Psoas muscle (tissue), 7 donors: ENCODE measurements at regions not wholly inside any gene's neighbourhood (a gene's known extent, or its start where the extent isn't known, plus 50 kb on each side); places are given as distances from the start of the nearest gene placed in this dataset.

ENCODE experiments used
- ATAC-seq, 4 donors: fragments of 200-7000 bp; cut with Tn5 transposase; one replicate each; pipeline ENCODE4 v1.9.1; 2020; ENCODE audit warnings: moderate library complexity in 3 of 4, mild to moderate bottlenecking in 2 of 4
- DNase-seq, 2 donors: peaks; one replicate each; pipeline ENCODE4 v3.0.0-alpha.2; 2020
- H3K27ac ChIP-seq: fragments of 200-600 bp; one replicate; pipeline ENCODE4 v1.8.0; 2022
- H3K27me3 ChIP-seq, 3 donors: fragments of 200-600 bp in 1 of 3; one replicate each; pipeline versions ENCODE4 v1.6.1 to v1.8.0; 2013 to 2022; ENCODE audit warnings: low read length in 2 of 3, mild to moderate bottlenecking in 2 of 3, moderate library complexity in 1 of 3; ENCODE audit not compliant: insufficient read depth in 3 of 3
- H3K36me3 ChIP-seq, 2 donors: fragments of 200-600 bp in 1 of 2; one replicate each; pipeline versions ENCODE4 v1.6.1 to v1.8.0; 2013 to 2022; ENCODE audit warnings: low read depth in 1 of 2, mild to moderate bottlenecking in 1 of 2, moderate library complexity in 1 of 2; ENCODE audit not compliant: insufficient read depth in 1 of 2
- H3K4me1 ChIP-seq: fragments of 200-600 bp; one replicate; pipeline ENCODE4 v1.8.0; 2022
- H3K4me3 ChIP-seq: fragments of 200-600 bp; one replicate; pipeline ENCODE4 v1.8.0; 2022; ENCODE audit warnings: mild to moderate bottlenecking
- H3K9me3 ChIP-seq: fragments of 200-600 bp; one replicate; pipeline ENCODE4 v1.8.0; 2022
- WGBS, 3 donors: extraction: QIAGEN DNeasy Blood & Tissue Kit; methylation state at CpG; one replicate each; pipeline versions ENCODE4 v1.1.6 to v1.1.7; 2013; 5-methylcytosine and 5-hydroxymethylcytosine counted together
- intact Hi-C, 2 donors: fragments of 100-400 bp; cut with DNase I; formaldehyde crosslinking; loops; one replicate each; pipeline versions ENCODE4 v1.11.0 to v1.14.2; 2022
- TF ChIP-seq, protein P1 (sequence below): fragments of 200-600 bp; IDR thresholded peaks from one replicate; pipeline ENCODE4 v1.8.0; 2022; ENCODE audit warnings: antibody characterized with exemption
- donor health status: healthy with polysubstance abuse.
- donor health status: DM: no; HTN: no; CAD: no; lungs with moderate emphysema.
- donor health status: Bipolar disorder and iron deficiency.
- donor health status: healthy.
- donor health status: DM: yes; HTN: yes; CAD: no.
- donor health status: DM: no; HTN: no; CAD: no.
- donor health status: DM: yes; HTN: yes; CAD: no.

DNA sequence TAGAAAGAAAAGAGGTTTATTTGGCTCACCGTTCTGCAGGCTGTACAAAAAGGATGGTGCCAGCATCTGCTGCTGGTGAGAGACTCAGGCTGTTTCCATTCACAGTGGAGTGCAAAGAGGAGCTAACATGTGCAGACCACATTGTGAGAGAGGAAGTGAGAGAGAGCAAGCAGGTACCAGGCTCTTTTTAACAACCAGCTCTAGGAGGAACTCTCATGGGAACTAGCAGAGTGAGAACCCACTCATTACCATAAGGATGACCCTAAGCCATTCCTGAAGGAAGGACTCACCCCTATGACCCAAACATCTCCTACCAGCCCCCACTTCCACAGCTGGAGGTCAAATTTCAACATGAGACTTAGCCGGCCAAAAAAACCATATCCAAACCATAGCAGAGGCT is 158.6 kb upstream of the ADGRL3 start:
- H3K27ac ChIP-seq, result no peak overlapping the region
- no peak overlapping the region for H3K4me3 ChIP-seq
- H3K27me3 ChIP-seq, result no peaks in the 10 kb centered on the region
- TF ChIP-seq, protein P1, sequence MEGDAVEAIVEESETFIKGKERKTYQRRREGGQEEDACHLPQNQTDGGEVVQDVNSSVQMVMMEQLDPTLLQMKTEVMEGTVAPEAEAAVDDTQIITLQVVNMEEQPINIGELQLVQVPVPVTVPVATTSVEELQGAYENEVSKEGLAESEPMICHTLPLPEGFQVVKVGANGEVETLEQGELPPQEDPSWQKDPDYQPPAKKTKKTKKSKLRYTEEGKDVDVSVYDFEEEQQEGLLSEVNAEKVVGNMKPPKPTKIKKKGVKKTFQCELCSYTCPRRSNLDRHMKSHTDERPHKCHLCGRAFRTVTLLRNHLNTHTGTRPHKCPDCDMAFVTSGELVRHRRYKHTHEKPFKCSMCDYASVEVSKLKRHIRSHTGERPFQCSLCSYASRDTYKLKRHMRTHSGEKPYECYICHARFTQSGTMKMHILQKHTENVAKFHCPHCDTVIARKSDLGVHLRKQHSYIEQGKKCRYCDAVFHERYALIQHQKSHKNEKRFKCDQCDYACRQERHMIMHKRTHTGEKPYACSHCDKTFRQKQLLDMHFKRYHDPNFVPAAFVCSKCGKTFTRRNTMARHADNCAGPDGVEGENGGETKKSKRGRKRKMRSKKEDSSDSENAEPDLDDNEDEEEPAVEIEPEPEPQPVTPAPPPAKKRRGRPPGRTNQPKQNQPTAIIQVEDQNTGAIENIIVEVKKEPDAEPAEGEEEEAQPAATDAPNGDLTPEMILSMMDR, result no peak
- H3K9me3 ChIP-seq, result no peaks in the 10 kb centered on the region
- no peaks in the 10 kb centered on the region for H3K36me3 ChIP-seq
- 46 to 60% (median 47%) methylated on average over 2 of the region's 2 CpGs for WGBS, 3 donors
- no peaks in the 10 kb centered on the region for H3K4me1 ChIP-seq
- intact Hi-C loops, result no loop called here
- no peak for DNase-seq
- ATAC-seq, result no peak

DNA sequence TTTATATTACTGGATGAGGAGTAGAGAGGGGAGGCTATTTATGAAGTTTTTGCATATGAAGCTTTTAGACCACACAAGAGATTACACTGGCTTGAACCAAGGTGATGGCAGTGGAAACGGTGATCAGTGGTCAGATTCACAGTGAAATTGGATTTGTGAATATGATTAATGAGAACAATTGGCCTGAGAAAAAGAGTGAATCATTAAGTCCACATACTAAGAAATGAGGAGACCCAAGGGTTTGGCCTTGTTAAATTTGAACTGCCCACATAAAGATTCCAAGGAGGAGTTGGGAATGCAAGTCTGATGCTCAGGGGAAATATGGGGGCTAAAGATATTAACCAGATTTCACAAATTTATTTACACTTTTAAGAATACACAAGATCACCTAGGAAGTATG is 155.3 kb upstream of the ADGRL3 start:
- DNase-seq, result no peak
- TF ChIP-seq, protein P1, result no peak
- Histone ChIP-seq H3K36me3 (no peaks in the 10 kb centered on the region), H3K9me3 (no peaks in the 10 kb centered on the region), H3K27ac (no peak overlapping the region), H3K4me3 (no peak overlapping the region), H3K27me3 (no peaks in the 10 kb centered on the region), H3K4me1 (no peaks in the 10 kb centered on the region)
- no peak for ATAC-seq
- WGBS, 3 donors, result 72 to 74% (median 72%) methylated on average over 1 of the region's 1 CpG
- intact Hi-C loops, result no loop called here

DNA sequence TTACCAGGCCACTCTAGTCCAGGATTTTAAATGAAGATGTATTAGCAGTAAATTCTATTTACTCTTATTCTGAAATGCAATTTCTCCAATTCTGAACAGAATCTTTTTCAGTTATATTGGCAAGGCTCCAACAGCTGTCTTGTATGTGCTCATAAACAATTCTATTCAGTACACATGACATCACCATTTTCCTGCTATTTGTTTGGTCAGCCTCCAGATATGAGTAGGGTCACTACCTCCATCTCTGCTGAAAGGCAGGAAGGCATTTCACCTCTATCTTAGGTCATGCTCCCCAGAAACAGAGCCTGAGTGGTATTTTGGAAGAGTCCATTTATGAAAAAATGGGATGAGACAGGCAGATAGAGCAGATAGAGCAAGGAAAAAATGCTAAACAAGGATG is 151.1 kb upstream of the ADGRL3 start:
- Histone ChIP-seq H3K4me1 (no peaks in the 10 kb centered on the region), H3K27me3 (no peaks in the 10 kb centered on the region), H3K4me3 (no peak overlapping the region), H3K27ac (no peak overlapping the region), H3K36me3 (no peaks in the 10 kb centered on the region), H3K9me3 (no peaks in the 10 kb centered on the region)
- TF ChIP-seq, protein P1, result no peak
- intact Hi-C loops, result no loop called here
- DNase-seq, result no peak
- ATAC-seq, result no peak

DNA sequence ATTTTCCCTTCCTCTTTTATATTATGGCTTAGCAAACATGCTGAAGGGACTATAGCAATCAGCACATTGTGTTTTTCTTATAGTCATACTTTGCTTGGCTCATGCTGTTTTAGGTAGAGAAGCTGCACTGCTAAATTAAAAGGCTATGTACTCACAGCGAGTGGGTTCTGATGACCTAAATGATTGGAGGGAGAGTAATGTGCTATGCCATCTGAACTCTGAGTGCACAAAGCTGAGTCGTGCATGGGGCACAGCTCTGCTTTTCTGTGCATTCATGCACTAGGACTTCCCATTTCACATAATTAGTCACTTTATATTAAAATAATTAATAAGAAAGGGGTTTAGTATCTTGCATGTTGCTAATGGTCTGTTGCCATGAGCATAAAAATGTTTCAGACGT is 132.7 kb upstream of the ADGRL3 start:
- Histone ChIP-seq H3K9me3 (no peaks in the 10 kb centered on the region), H3K27ac (no peak overlapping the region), H3K27me3 (no peaks in the 10 kb centered on the region), H3K36me3 (no peaks in the 10 kb centered on the region), H3K4me1 (no peaks in the 10 kb centered on the region), H3K4me3 (no peak overlapping the region)
- TF ChIP-seq, protein P1, result no peak
- WGBS, 3 donors, result 72 to 77% (median 73%) methylated on average over 3 of the region's 3 CpGs
- intact Hi-C loops, result no loop called here
- DNase-seq (no peak), ATAC-seq (no peak)

DNA sequence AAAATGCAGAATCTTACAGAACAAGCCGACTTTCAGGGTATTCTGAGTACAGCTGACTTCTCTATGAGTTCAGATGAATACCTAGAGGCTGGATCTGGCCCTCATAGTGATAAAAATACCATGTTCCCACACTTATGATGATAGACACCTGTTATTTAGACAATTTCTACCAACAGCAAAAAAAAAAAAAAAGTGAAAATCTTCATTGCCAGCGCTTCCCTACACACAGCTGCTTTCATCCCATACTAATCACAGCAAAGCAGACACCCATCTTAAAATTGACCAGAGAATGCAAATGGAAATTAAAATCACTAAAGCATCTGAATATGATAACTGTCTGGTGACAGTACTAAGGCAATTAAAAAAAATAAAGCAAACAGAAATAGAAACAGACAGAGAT is 132.1 kb upstream of the ADGRL3 start:
- H3K27ac ChIP-seq, result no peak overlapping the region
- TF ChIP-seq, protein P1, result no peak
- WGBS, 3 donors, result 53 to 72% (median 60%) methylated on average over 2 of the region's 2 CpGs
- ATAC-seq (no peak), DNase-seq (no peak)
- H3K36me3 ChIP-seq, result no peaks in the 10 kb centered on the region
- no peaks in the 10 kb centered on the region for H3K27me3 ChIP-seq
- no peaks in the 10 kb centered on the region for H3K9me3 ChIP-seq
- intact Hi-C loops, result no loop called here
- no peaks in the 10 kb centered on the region for H3K4me1 ChIP-seq
- no peak overlapping the region for H3K4me3 ChIP-seq
